Loucy (cell line): ENCODE measurements at regions not wholly inside any gene's neighbourhood (a gene's known extent, or its start where the extent isn't known, plus 50 kb on each side); places are given as distances from the start of the nearest gene placed in this dataset.

Experiments used
- CTCF ChIP-seq: fragments of 200-600 bp; sonication (generic); conservative IDR thresholded peaks from 2 replicates; pipeline ENCODE4 v1.5.1; 2014; ENCODE audit warnings: mild to moderate bottlenecking, antibody characterized with exemption, low read length
- EZH2phosphoT487 ChIP-seq: fragments of 200-600 bp; IDR thresholded peaks from 2 replicates; pipeline ENCODE4 v1.6.1; 2018; ENCODE audit warnings: antibody characterized with exemption, mild to moderate bottlenecking, moderate library complexity, borderline replicate concordance

- no peak for TF ChIP-seq CTCF
- TF ChIP-seq EZH2phosphoT487 = no peak
Observed at GRCh38 chr9:6067426-6067825, 52.0 kb upstream of the RANBP6 start.
